ENCODE measurements at regions not wholly inside any gene's neighbourhood (a gene's known extent, or its start where the extent isn't known, plus 50 kb on each side); places are given as distances from the start of the nearest gene placed in this dataset.

GRCh38 chr1:214165850-214166374 is 115.0 kb upstream of the SMYD2 start:
- no peak for TF ChIP-seq CTCF (IDR thresholded peaks at IDR 0.05)
- TF ChIP-seq YY1 (IDR thresholded peaks at IDR 0.05; ENCODE audit: low read depth): no peak
- no peak for TF ChIP-seq ZBTB33 (IDR thresholded peaks at IDR 0.05; ENCODE audit: borderline replicate concordance, low read depth)
- 0 out of 2 replicates have a peak, but pooled peaks have one; percentile 42 for TF ChIP-seq TCF12 (IDR thresholded peaks at IDR 0.05)
- TF ChIP-seq RCOR1 (IDR thresholded peaks at IDR 0.05; ENCODE audit: low read length): peak; percentile 93
- peak in 1 of 2 experiments; percentile 76; a peak in 1 of 4 replicates for TF ChIP-seq EP300 (IDR thresholded peaks at IDR 0.05; ENCODE audit: borderline replicate concordance in 1 of 2, low read depth in 1 of 2, low read length in 1 of 2)
- peak; percentile 76 for TF ChIP-seq GATA2 (CRISPR knock-in tag; IDR thresholded peaks at IDR 0.05)
- peak; percentile 40 for TF ChIP-seq CHD2 (IDR thresholded peaks at IDR 0.05; ENCODE audit: low read length, partially characterized antibody)
- TF ChIP-seq RXRA (IDR thresholded peaks at IDR 0.05; ENCODE audit: borderline replicate concordance, low read depth): no peak
- Histone ChIP-seq H3K36me3 (replicated peaks in 1 of 2; ENCODE audit: control insufficient read depth in 1 of 2, insufficient read depth in 2 of 2, low read length in 1 of 2) (no peaks in the 10 kb centered on the region), H3F3A (replicated peaks; ENCODE audit: insufficient read depth) (no peaks in the 10 kb centered on the region), H3K4me3 (ENCODE audit: low read depth in 2 of 2, low read length in 1 of 2) (no peak overlapping the region), H4K20me1 (ENCODE audit: insufficient read depth) (no peaks in the 10 kb centered on the region), H3K9ac (no peak overlapping the region), H3K9me3 (no peaks in the 10 kb centered on the region), H3K4me1 (ENCODE audit: control insufficient read depth in 1 of 2, insufficient read depth in 2 of 2, low read depth in 1 of 2, low read length in 1 of 2) (peaks cover 0 to 10% of the 10 kb centered on the region in 2 experiments; a peak in 1 of 4 replicates), H3K27me3 (ENCODE audit: insufficient read depth) (no peaks in the 10 kb centered on the region), H3K27ac (ENCODE audit: low read depth in 2 of 2, low read length in 1 of 2) (peak overlapping the region in 1 of 2 experiments; percentile 61; a peak in 2 of 4 replicates), H3K9me2 (no peaks in the 10 kb centered on the region), H3K79me2 (ENCODE audit: insufficient read depth) (no peaks in the 10 kb centered on the region), H3K4me2 (no peak overlapping the region), H2AFZ (ENCODE audit: low read depth) (no peak overlapping the region)
- WGBS (ENCODE audit: low lambda C conversion rate): 14% methylated on average over 5 of the region's 5 CpGs
- CTCF ChIA-PET: no interaction called here
- POLR2A ChIA-PET: interaction anchor here (1.1 kb wide), 1 partner anchor 9 kb away, joined by 3 read pairs; no protein-coding TSS in a partner anchor
- peak; percentile 32 for DNase-seq

GRCh38 chr1:214174508-214175199 is 106.3 kb upstream of the SMYD2 start:
- Histone ChIP-seq H2AFZ (ENCODE audit: low read depth) (no peak overlapping the region), H3K4me2 (no peak overlapping the region)
- POLR2A ChIA-PET: no interaction called here

More at GRCh38 chr1:214174508-214175199, 106.3 kb upstream of the SMYD2 start:
- no peaks in the 10 kb centered on the region for H3K9me3 ChIP-seq
- TF ChIP-seq EP300 (IDR thresholded peaks at IDR 0.05; ENCODE audit: borderline replicate concordance in 1 of 2, low read depth in 1 of 2, low read length in 1 of 2) (no peak), PBX3 (IDR thresholded peaks at IDR 0.05) (no peak), RCOR1 (IDR thresholded peaks at IDR 0.05; ENCODE audit: low read length) (no peak), FOXM1 (IDR thresholded peaks at IDR 0.05; ENCODE audit: low read depth) (no peak), MEF2A (IDR thresholded peaks at IDR 0.05; ENCODE audit: borderline replicate concordance, low read depth) (no peak), USF2 (IDR thresholded peaks at IDR 0.05; ENCODE audit: borderline replicate concordance, low read depth, low read length) (no peak), RXRA (IDR thresholded peaks at IDR 0.05; ENCODE audit: borderline replicate concordance, low read depth) (no peak), TCF12 (IDR thresholded peaks at IDR 0.05) (no peak), GATA2 (CRISPR knock-in tag; IDR thresholded peaks at IDR 0.05) (no peak), FOSL2 (IDR thresholded peaks at IDR 0.05; ENCODE audit: borderline replicate concordance, low read depth) (no peak)
- no peaks in the 10 kb centered on the region for H3K9me2 ChIP-seq
- H3K27ac ChIP-seq (ENCODE audit: low read depth in 2 of 2, low read length in 1 of 2): no peak overlapping the region
- no peak overlapping the region for H3K9ac ChIP-seq
- H3F3A ChIP-seq (replicated peaks; ENCODE audit: insufficient read depth): no peaks in the 10 kb centered on the region
- H3K4me3 ChIP-seq (ENCODE audit: low read depth in 2 of 2, low read length in 1 of 2): no peak overlapping the region
- no peaks in the 10 kb centered on the region for H3K36me3 ChIP-seq (replicated peaks in 1 of 2; ENCODE audit: control insufficient read depth in 1 of 2, insufficient read depth in 2 of 2, low read length in 1 of 2)
- CTCF ChIA-PET: interaction anchor here (0.9 to 1.9 kb wide), 3 partner anchors 34 to 1051 kb away, joined by 3 to 5 read pairs (median 3); no protein-coding TSS in a partner anchor
- no peaks in the 10 kb centered on the region for H3K4me1 ChIP-seq (ENCODE audit: control insufficient read depth in 1 of 2, insufficient read depth in 2 of 2, low read depth in 1 of 2, low read length in 1 of 2)
- H3K79me2 ChIP-seq (ENCODE audit: insufficient read depth): no peaks in the 10 kb centered on the region
- H4K20me1 ChIP-seq (ENCODE audit: insufficient read depth): no peaks in the 10 kb centered on the region
- no peak for DNase-seq
- 5% methylated on average over 2 of the region's 2 CpGs for WGBS (ENCODE audit: low lambda C conversion rate)
- no peaks in the 10 kb centered on the region for H3K27me3 ChIP-seq (ENCODE audit: insufficient read depth)
